ENCODE measurements at regions not wholly inside any gene's neighbourhood (a gene's known extent, or its start where the extent isn't known, plus 50 kb on each side); places are given as distances from the start of the nearest gene placed in this dataset.

DNA sequence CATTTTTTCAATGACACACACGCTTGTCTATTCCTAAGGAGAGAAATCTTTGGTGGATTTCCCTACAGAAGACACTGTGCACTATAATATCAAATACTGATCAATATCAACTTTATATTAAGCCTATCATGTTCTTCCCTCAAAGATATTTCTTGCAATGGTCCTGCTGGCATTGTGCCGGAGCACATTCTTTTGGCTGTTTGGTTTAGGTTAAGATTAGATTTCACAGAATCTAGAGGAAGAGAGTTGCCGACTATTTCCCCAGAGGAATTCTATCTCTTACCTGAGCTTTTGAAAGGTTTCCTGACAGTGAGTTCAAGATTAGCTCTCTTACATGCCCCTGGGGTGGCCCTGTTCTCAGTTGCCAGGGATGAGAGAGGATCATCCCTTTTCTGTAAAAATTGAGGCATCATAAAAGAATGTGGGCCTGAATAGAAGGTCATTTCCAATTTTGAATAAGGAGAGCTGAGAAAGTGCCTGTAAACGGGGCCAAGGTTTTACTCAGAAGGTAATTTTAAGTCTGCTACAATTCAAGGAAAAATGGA is 180.6 kb upstream of the ARHGAP20 start:
- peaks cover 3 to 6% of the 10 kb centered on the region in 2 experiments; a peak in 2 of 4 replicates for H3K4me1 Mint-ChIP-seq
- H2BK15ac ChIP-seq (ENCODE audit: low read depth, low read length) = no peak overlapping the region
- no peak overlapping the region for H3K27ac Mint-ChIP-seq
- no peaks in the 10 kb centered on the region for H3K27me3 ChIP-seq (ENCODE audit: insufficient read depth, low read length)
- H2BK20ac ChIP-seq (ENCODE audit: low read depth, low read length, poor library complexity, severe bottlenecking) = no peak overlapping the region
- TF ChIP-seq, protein P1, sequence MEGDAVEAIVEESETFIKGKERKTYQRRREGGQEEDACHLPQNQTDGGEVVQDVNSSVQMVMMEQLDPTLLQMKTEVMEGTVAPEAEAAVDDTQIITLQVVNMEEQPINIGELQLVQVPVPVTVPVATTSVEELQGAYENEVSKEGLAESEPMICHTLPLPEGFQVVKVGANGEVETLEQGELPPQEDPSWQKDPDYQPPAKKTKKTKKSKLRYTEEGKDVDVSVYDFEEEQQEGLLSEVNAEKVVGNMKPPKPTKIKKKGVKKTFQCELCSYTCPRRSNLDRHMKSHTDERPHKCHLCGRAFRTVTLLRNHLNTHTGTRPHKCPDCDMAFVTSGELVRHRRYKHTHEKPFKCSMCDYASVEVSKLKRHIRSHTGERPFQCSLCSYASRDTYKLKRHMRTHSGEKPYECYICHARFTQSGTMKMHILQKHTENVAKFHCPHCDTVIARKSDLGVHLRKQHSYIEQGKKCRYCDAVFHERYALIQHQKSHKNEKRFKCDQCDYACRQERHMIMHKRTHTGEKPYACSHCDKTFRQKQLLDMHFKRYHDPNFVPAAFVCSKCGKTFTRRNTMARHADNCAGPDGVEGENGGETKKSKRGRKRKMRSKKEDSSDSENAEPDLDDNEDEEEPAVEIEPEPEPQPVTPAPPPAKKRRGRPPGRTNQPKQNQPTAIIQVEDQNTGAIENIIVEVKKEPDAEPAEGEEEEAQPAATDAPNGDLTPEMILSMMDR (conservative IDR thresholded peaks at IDR 0.05) = no peak
- no peaks in the 10 kb centered on the region for H3K23me2 ChIP-seq (ENCODE audit: insufficient read length, low read depth, low read length, poor library complexity, severe bottlenecking)
- no CpG with 5 or more reads among the region's 4 CpGs for WGBS (ENCODE audit: extremely low coverage, insufficient read length, low lambda C conversion rate)
- H3K4ac ChIP-seq (ENCODE audit: low read depth, low read length) = no peak overlapping the region
- no peak overlapping the region for H4K5ac ChIP-seq (ENCODE audit: insufficient read length, low read depth, low read length)
- H2AFZ ChIP-seq (ENCODE audit: low read length) = no peak overlapping the region
- H3K79me1 ChIP-seq (ENCODE audit: insufficient read depth, low read depth, low read length, poor library complexity, severe bottlenecking) = no peaks in the 10 kb centered on the region
- no peaks in the 10 kb centered on the region for H3K9me3 ChIP-seq (ENCODE audit: control insufficient read depth, low read depth, low read length)
- H3K4me3 Mint-ChIP-seq = no peak overlapping the region
- H4K8ac ChIP-seq (replicated peaks; ENCODE audit: insufficient read length, low read depth, low read length) = no peak overlapping the region
- H3K18ac ChIP-seq (ENCODE audit: insufficient read length, low read depth, low read length) = no peak overlapping the region
- no peak overlapping the region for H3K23ac ChIP-seq (ENCODE audit: insufficient read length, low read depth, low read length)
- H3K9me3 Mint-ChIP-seq = no peaks in the 10 kb centered on the region
- H2BK120ac ChIP-seq (ENCODE audit: low read depth, low read length, poor library complexity, severe bottlenecking) = no peak overlapping the region
- H3K79me2 ChIP-seq (ENCODE audit: insufficient read depth, low read length) = no peaks in the 10 kb centered on the region
- no peak overlapping the region for H2BK5ac ChIP-seq (ENCODE audit: insufficient read length, low read length)
- no peak overlapping the region for H3K56ac ChIP-seq (ENCODE audit: insufficient read length, low read depth, low read length)
- no peak overlapping the region for H2BK12ac ChIP-seq (ENCODE audit: insufficient read length, low read depth, low read length)
- H3K9ac ChIP-seq (ENCODE audit: extremely low read depth, insufficient read length, low read length) = no peak overlapping the region
- no peak overlapping the region for H2AK5ac ChIP-seq (ENCODE audit: insufficient read length, low read length)
- DNase-seq = no peak
- H3K14ac ChIP-seq (ENCODE audit: insufficient read depth, low read length) = no peak overlapping the region
- no peak overlapping the region for H3K27ac ChIP-seq (ENCODE audit: insufficient read length, low read depth, low read length)
- H3K4me2 ChIP-seq (ENCODE audit: insufficient read depth, insufficient read length, low read length) = no peak overlapping the region
- H3K27me3 Mint-ChIP-seq (ENCODE audit: low read depth) = no peaks in the 10 kb centered on the region; the same call in 1 of the 2 replicates
- H3K36me3 Mint-ChIP-seq (ENCODE audit: insufficient read depth in 1 of 3, low read depth in 3 of 3) = no peaks in the 10 kb centered on the region
- H4K20me1 ChIP-seq (ENCODE audit: control insufficient read depth, insufficient read depth, insufficient read length) = no peaks in the 10 kb centered on the region
- H4K91ac ChIP-seq (ENCODE audit: insufficient read length, low read depth, low read length) = no peak overlapping the region
- no peaks in the 10 kb centered on the region for H3K4me1 ChIP-seq (ENCODE audit: insufficient read depth, low read length)
- no peak overlapping the region for H3T11ph ChIP-seq (ENCODE audit: low read length)
